Prostate gland (tissue), 2 donors: ENCODE measurements at regions not wholly inside any gene's neighbourhood (a gene's known extent, or its start where the extent isn't known, plus 50 kb on each side); places are given as distances from the start of the nearest gene placed in this dataset.

Experiments
- DNase-seq: peaks from one replicate; pipeline ENCODE4 v3.0.0-alpha.2; 2019; ENCODE audit warnings: low spot score
- H3K27ac ChIP-seq, 2 donors: fragments of 200-600 bp; sonication (generic); 2 replicates each; pipeline ENCODE4 v1.5.1; 2017 to 2019
- H3K27me3 ChIP-seq: fragments of 200-600 bp; sonication (generic); replicated peaks from 2 replicates; pipeline ENCODE4 v1.5.1; 2019; ENCODE audit not compliant: insufficient read depth
- H3K36me3 ChIP-seq, 2 donors: fragments of 200-600 bp; sonication (generic); 1 replicate in 1 of 2; 2 replicates in 1 of 2; pipeline versions ENCODE4 v1.5.1 to v1.8.1; 2017 to 2019
- H3K4me1 ChIP-seq: fragments of 200-600 bp; sonication (generic); replicated peaks from 2 replicates; pipeline ENCODE4 v1.5.1; 2019
- H3K4me3 ChIP-seq, 2 donors: fragments of 200-600 bp; sonication (generic); 2 replicates each; pipeline ENCODE4 v1.5.1; 2017 to 2019
- H3K9me3 ChIP-seq: fragments of 200-600 bp; sonication (generic); 2 replicates; pipeline ENCODE4 v1.5.1; 2017
- CTCF ChIP-seq, 4 experiments: fragments of 200-600 bp in 2 of 4; fragments of 450-650 bp in 2 of 4; sonication (generic) in 2 of 4; IDR thresholded peaks; 1 replicate in 3 of 4; 2 replicates in 1 of 4; pipeline ENCODE4 v1.5.1; 2016 to 2019; ENCODE audit warnings: antibody characterized with exemption in 4 of 4, mild to moderate bottlenecking in 2 of 4, moderate library complexity in 2 of 4
- POLR2A ChIP-seq: fragments of 450-650 bp; IDR thresholded peaks from one replicate; pipeline ENCODE4 v1.6.1; 2016; ENCODE audit warnings: antibody characterized with exemption, mild to moderate bottlenecking
- POLR2AphosphoS5 ChIP-seq: sonication (generic); formaldehyde crosslinking; IDR thresholded peaks from one replicate; pipeline ENCODE4 v1.6.1; 2017; ENCODE audit warnings: antibody characterized with exemption
- WGBS: methylation state at CpG from one replicate; pipeline ENCODE4 v1.1.5; 2018; 5-methylcytosine and 5-hydroxymethylcytosine counted together
- intact Hi-C: fragments of 100-400 bp; cut with DNase I; formaldehyde crosslinking; loops from one replicate; pipeline ENCODE4 v1.14.2; 2022

GRCh38 chr18:37962316-37962966 is 396.8 kb upstream of the CELF4 start:
- H3K27me3 ChIP-seq: no peaks in the 10 kb centered on the region

DNA sequence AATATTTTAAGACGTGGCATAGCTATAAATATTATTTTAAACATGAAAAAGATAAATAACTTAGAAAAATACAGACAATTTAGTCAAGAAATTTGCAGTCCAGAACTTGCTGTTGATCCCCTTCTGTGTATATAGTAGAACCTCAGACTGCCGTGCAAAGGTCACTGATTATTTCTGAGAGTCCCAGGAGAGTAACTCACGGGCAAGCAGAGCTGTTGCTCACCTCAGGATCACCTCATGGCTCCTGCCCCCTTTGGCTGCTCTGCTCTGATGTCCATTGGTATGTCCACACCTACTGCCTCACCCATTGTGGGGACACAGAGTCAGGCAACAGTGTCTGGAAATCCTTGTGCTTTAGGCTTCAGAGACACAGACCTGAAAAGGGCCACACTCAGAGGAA is 392.9 kb upstream of the CELF4 start:
- H3K36me3 ChIP-seq: no peaks in the 10 kb centered on the region
- 67% methylated on average over 3 of the region's 3 CpGs for WGBS
- no peak for DNase-seq
- no peak overlapping the region for H3K27ac ChIP-seq
- intact Hi-C loops: no loop called here
- no peaks in the 10 kb centered on the region for H3K27me3 ChIP-seq
- TF ChIP-seq CTCF (IDR thresholded peaks at IDR 0.05) (no peak), POLR2AphosphoS5 (no peak), POLR2A (no peak)
- no peak overlapping the region for H3K4me3 ChIP-seq
- H3K4me1 ChIP-seq: no peaks in the 10 kb centered on the region
- H3K9me3 ChIP-seq: no peaks in the 10 kb centered on the region

More at GRCh38 chr18:37962316-37962966, 396.8 kb upstream of the CELF4 start:
- no peaks in the 10 kb centered on the region for H3K36me3 ChIP-seq
- no peak overlapping the region for H3K27ac ChIP-seq
- TF ChIP-seq POLR2A (no peak), POLR2AphosphoS5 (no peak), CTCF (IDR thresholded peaks at IDR 0.05) (no peak)
- H3K4me3 ChIP-seq: no peak overlapping the region
- 58% methylated on average over 9 of the region's 9 CpGs for WGBS
- intact Hi-C loops: no loop called here
- H3K9me3 ChIP-seq: no peaks in the 10 kb centered on the region
- DNase-seq: no peak
- H3K4me1 ChIP-seq: no peaks in the 10 kb centered on the region

DNA sequence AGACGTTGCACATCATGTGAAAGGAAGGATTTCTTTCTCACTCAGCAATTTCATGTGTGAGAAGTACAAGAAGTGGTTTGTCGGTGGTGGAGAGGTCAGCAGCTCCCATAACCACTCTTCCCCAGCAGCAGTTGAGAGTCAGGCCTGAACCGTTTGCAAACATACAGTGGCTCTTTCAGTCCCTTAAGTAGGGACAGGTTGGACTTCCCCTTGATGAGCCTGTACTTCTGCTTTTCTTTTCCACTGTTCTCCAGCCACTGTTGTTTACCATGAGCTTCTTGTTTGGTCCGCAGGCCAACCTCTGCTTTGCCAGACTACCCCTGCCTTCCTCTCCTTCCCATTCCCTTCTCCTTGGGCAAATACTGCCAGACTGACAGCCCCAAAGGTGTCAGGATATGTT is 391.3 kb upstream of the CELF4 start:
- TF ChIP-seq CTCF (IDR thresholded peaks at IDR 0.05): no peak
- no peak for TF ChIP-seq POLR2A
- no peak for TF ChIP-seq POLR2AphosphoS5
- Histone ChIP-seq H3K36me3 (no peaks in the 10 kb centered on the region), H3K9me3 (no peaks in the 10 kb centered on the region), H3K27ac (no peak overlapping the region), H3K27me3 (no peaks in the 10 kb centered on the region), H3K4me1 (no peaks in the 10 kb centered on the region), H3K4me3 (no peak overlapping the region)
- WGBS: 68% methylated on average over 4 of the region's 4 CpGs
- DNase-seq: no peak
- intact Hi-C loops: no loop called here

- H3K27me3 ChIP-seq: no peaks in the 10 kb centered on the region
- H3K36me3 ChIP-seq: no peaks in the 10 kb centered on the region
- WGBS: 69% methylated on average over 2 of the region's 2 CpGs
- TF ChIP-seq POLR2A (no peak), CTCF (IDR thresholded peaks at IDR 0.05) (no peak), POLR2AphosphoS5 (no peak)
- H3K27ac ChIP-seq: no peak overlapping the region
- no peaks in the 10 kb centered on the region for H3K9me3 ChIP-seq
- no peak for DNase-seq
- H3K4me1 ChIP-seq: no peaks in the 10 kb centered on the region
- intact Hi-C loops: no loop called here
- H3K4me3 ChIP-seq: no peak overlapping the region
Observed at GRCh38 chr18:37956020-37956419, 390.4 kb upstream of the CELF4 start.

DNA sequence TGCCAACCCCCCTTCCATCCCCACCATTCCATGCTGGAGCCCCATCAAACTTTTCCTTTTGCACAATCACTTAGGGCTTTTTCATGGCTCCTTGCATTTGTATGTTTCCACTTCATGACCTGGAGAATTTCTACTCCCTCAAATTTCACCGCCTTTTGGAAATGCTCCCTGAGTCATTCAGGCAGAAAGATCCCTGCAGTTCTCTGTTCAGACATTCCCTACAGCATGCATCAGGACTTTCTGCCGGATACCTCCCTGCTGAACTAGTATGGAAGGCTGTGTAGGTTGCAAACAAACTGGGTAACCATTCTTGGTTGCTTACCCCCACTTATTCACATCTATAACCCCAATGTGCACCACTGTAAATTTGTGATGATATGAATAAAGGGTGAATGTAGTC is 389.6 kb upstream of the CELF4 start:
- no peaks in the 10 kb centered on the region for H3K27me3 ChIP-seq
- intact Hi-C loops: no loop called here
- DNase-seq: no peak
- H3K4me1 ChIP-seq: no peaks in the 10 kb centered on the region
- H3K36me3 ChIP-seq: no peaks in the 10 kb centered on the region
- 85% methylated on average over 2 of the region's 2 CpGs for WGBS
- no peak overlapping the region for H3K27ac ChIP-seq
- no peak for TF ChIP-seq POLR2A
- TF ChIP-seq POLR2AphosphoS5: no peak
- TF ChIP-seq CTCF (IDR thresholded peaks at IDR 0.05): no peak
- no peaks in the 10 kb centered on the region for H3K9me3 ChIP-seq
- H3K4me3 ChIP-seq: no peak overlapping the region
